K562 (cell line): ENCODE measurements at regions not wholly inside any gene's neighbourhood (a gene's known extent, or its start where the extent isn't known, plus 50 kb on each side); places are given as distances from the start of the nearest gene placed in this dataset.

ENCODE experiments used
- ATAC-seq: fragments of 200-7000 bp; cut with Tn5 transposase; 3 replicates; pipeline ENCODE4 v1.9.1; 2020; ENCODE audit warnings: moderate library complexity
- BruUV-seq: library from RNA; stranded (reverse); fragments of 400-500 nt; replicated peaks from 2 replicates; lab custom pipeline; 2021; lab: Mats Ljungman, UMichigan
- CTCF ChIA-PET: fragments of 300-600 bp; formaldehyde crosslinking; extraction: SDS; loops from one replicate; lab custom pipeline; 2021; ENCODE audit warnings: low intra/inter-chr PET ratio; lab: Yijun Ruan, JAX
- POLR2A ChIA-PET: fragments of 300-600, 350-650 bp; sonication (Branson Sonifier 250); formaldehyde crosslinking; extraction: SDS; loops from one replicate; lab custom pipeline; 2021; ENCODE audit warnings: antibody characterized with exemption, inconsistent platforms; lab: Yijun Ruan, JAX
- DNase-seq, 4 experiments: peaks; one replicate each; pipeline versions ENCODE4 v3.0.0 to v3.0.0-alpha.2; 2011 to 2018; ENCODE audit warnings: low spot score in 3 of 4, mixed read lengths in 3 of 4; ENCODE audit errors: extremely low read depth in 1 of 4
- FAIRE-seq: peaks from 2 replicates; lab custom pipeline; 2011; peaks lifted over from hg19 to GRCh38; lab: Jason Lieb, UNC
- H2AFZ ChIP-seq: 2 replicates; pipeline ENCODE4 v1.6.0; 2011; ENCODE audit warnings: low read depth, low read length, control low read depth, inconsistent platforms
- H3K27ac ChIP-seq: fragments of 200-600 bp; 3 replicates; pipeline ENCODE4 v1.8.0; 2011; ENCODE audit warnings: low read depth, mild to moderate bottlenecking, control low read depth, inconsistent platforms, low read length, moderate library complexity, mixed read lengths; ENCODE audit errors: extremely low read depth
- H3K27me3 ChIP-seq, 2 experiments: fragments of 300-600 bp in 1 of 2; 2 replicates in 1 of 2; 3 replicates in 1 of 2; pipeline versions ENCODE4 v1.6.0 to v1.8.0; 2011; ENCODE audit warnings: inconsistent platforms in 2 of 2, low read length in 2 of 2, mild to moderate bottlenecking in 1 of 2, mixed read lengths in 1 of 2, moderate library complexity in 1 of 2; ENCODE audit not compliant: control insufficient read depth in 2 of 2, insufficient read depth in 2 of 2
- H3K36me3 ChIP-seq: fragments of 300-600 bp; 3 replicates; pipeline ENCODE4 v1.8.0; 2011; ENCODE audit warnings: mild to moderate bottlenecking, low read length, inconsistent platforms; ENCODE audit not compliant: control insufficient read depth, insufficient read depth
- H3K4me1 ChIP-seq, 2 experiments: fragments of 200-600 bp in 1 of 2; replicated peaks in 1 of 2; 2 replicates in 1 of 2; 3 replicates in 1 of 2; pipeline versions ENCODE4 v1.5.1 to v1.8.0; 2011; ENCODE audit warnings: inconsistent platforms in 2 of 2, low read length in 2 of 2, mild to moderate bottlenecking in 1 of 2, mixed read lengths in 1 of 2, moderate library complexity in 1 of 2; ENCODE audit not compliant: control insufficient read depth in 2 of 2, insufficient read depth in 2 of 2
- H3K4me2 ChIP-seq: 2 replicates; pipeline ENCODE4 v1.6.1; 2011; ENCODE audit warnings: low read length, control low read depth, inconsistent platforms, mixed read lengths; ENCODE audit not compliant: insufficient read depth
- H3K4me3 ChIP-seq: fragments of 200-600 bp; sonication (generic), shearing (Covaris generic); 2 replicates; pipeline ENCODE4 v1.5.1; 2016; ENCODE audit warnings: control low read depth, inconsistent platforms
- H3K79me2 ChIP-seq: fragments of 200-600 bp; 3 replicates; pipeline ENCODE4 v1.8.0; 2011; ENCODE audit warnings: low read length, inconsistent platforms; ENCODE audit not compliant: control insufficient read depth, insufficient read depth
- H3K9ac ChIP-seq, 2 experiments: 2 replicates each; pipeline versions ENCODE4 v1.6.0 to v1.6.1; 2011; ENCODE audit warnings: low read depth in 2 of 2, low read length in 2 of 2, control low read depth in 1 of 2, inconsistent platforms in 1 of 2, mild to moderate bottlenecking in 1 of 2, mixed read lengths in 1 of 2; ENCODE audit not compliant: insufficient read depth in 1 of 2
- H3K9me1 ChIP-seq: one replicate; pipeline ENCODE4 v1.6.0; 2011; ENCODE audit warnings: inconsistent platforms, mild to moderate bottlenecking, low read length, moderate library complexity; ENCODE audit not compliant: control insufficient read depth, insufficient read depth
- H3K9me3 ChIP-seq: replicated peaks from 2 replicates; pipeline ENCODE4 v1.5.1; 2011; ENCODE audit warnings: low read depth, low read length, inconsistent platforms; ENCODE audit not compliant: control insufficient read depth, insufficient read depth
- H4K20me1 ChIP-seq: replicated peaks from 2 replicates; pipeline ENCODE4 v1.6.1; 2011; ENCODE audit warnings: low read length, inconsistent platforms, mixed read lengths; ENCODE audit not compliant: control insufficient read depth, insufficient read depth
- CEBPG ChIP-seq, 3 experiments: fragments of 200-800 bp in 1 of 3; sonication (Bioruptor generic) in 1 of 3; sonication (generic) in 1 of 3; formaldehyde crosslinking in 1 of 3; IDR thresholded peaks in 2 of 3; conservative IDR thresholded peaks in 1 of 3; 2 replicates each; pipeline versions ENCODE4 v1.6.1 to v1.8.0; 2016 to 2022; ENCODE audit warnings: missing compliant biosample characterization in 2 of 3, missing genetic modification characterization in 2 of 3, mild to moderate bottlenecking in 1 of 3, missing genetic modification reagents in 1 of 3
- ETV1 ChIP-seq: fragments of 450-650 bp; conservative IDR thresholded peaks from 2 replicates; pipeline ENCODE4 v1.6.1; 2016; ENCODE audit warnings: missing genetic modification characterization, control low read depth, low read depth, missing compliant biosample characterization
- HCFC1 ChIP-seq: IDR thresholded peaks from 2 replicates; pipeline ENCODE4 v1.6.1; 2012; ENCODE audit warnings: low read depth, low read length, improper control_type of control experiment
- IRF2 ChIP-seq: sonication (generic); formaldehyde crosslinking; IDR thresholded peaks from 2 replicates; pipeline ENCODE4 v1.8.1; 2022; ENCODE audit warnings: mild to moderate bottlenecking, missing genetic modification reagents
- KHSRP ChIP-seq: fragments of 450-650 bp; IDR thresholded peaks from 2 replicates; pipeline ENCODE4 v1.6.1; 2017
- KLF1 ChIP-seq: fragments of 450-650 bp; IDR thresholded peaks from 2 replicates; pipeline ENCODE4 v1.6.1; 2016; ENCODE audit warnings: missing genetic modification characterization, missing compliant biosample characterization
- PCBP2 ChIP-seq: fragments of 200-400 bp; formaldehyde crosslinking; IDR thresholded peaks from 2 replicates; pipeline ENCODE4 v1.6.1; 2018; ENCODE audit warnings: low read length, low read depth, mild to moderate bottlenecking, moderate library complexity; ENCODE audit not compliant: poor library complexity, severe bottlenecking
- SPI1 ChIP-seq: IDR thresholded peaks from 2 replicates; pipeline ENCODE4 v1.6.1; 2011; ENCODE audit warnings: low read depth, low read length, control low read depth, borderline replicate concordance
- TARDBP ChIP-seq: fragments of 450-650 bp; IDR thresholded peaks from 2 replicates; pipeline ENCODE4 v1.6.1; 2016
- TBL1XR1 ChIP-seq, 2 experiments: IDR thresholded peaks; 2 replicates each; pipeline ENCODE4 v1.6.1; 2012; ENCODE audit warnings: improper control_type of control experiment in 2 of 2, low read length in 2 of 2, mild to moderate bottlenecking in 1 of 2
- THAP7 ChIP-seq: fragments of 250-450 bp; sonication (Bioruptor Pico); IDR thresholded peaks from 2 replicates; pipeline ENCODE4 v1.5.0; 2021
- ZBTB5 ChIP-seq: fragments of 450-650 bp; IDR thresholded peaks from 2 replicates; pipeline ENCODE4 v1.6.1; 2017; ENCODE audit warnings: antibody characterized with exemption
- ZNF143 ChIP-seq: sonication (generic); formaldehyde crosslinking; IDR thresholded peaks from 2 replicates; pipeline ENCODE4 v1.9.0; 2022; ENCODE audit warnings: mild to moderate bottlenecking, missing genetic modification reagents
- ZNF175 ChIP-seq: fragments of 200-800 bp; sonication (Bioruptor generic); IDR thresholded peaks from 2 replicates; pipeline ENCODE4 v1.6.1; 2016; ENCODE audit warnings: low read depth, mild to moderate bottlenecking, missing genetic modification characterization, missing compliant biosample characterization
- ZNF197 ChIP-seq: fragments of 200-800 bp; sonication (Bioruptor generic); IDR thresholded peaks from 2 replicates; pipeline ENCODE4 v1.6.1; 2016; ENCODE audit warnings: low read depth, missing genetic modification characterization, missing compliant biosample characterization
- ZNF408 ChIP-seq: fragments of 250-450 bp; sonication (Bioruptor Pico); IDR thresholded peaks from 2 replicates; pipeline ENCODE4 v1.4.0; 2020; ENCODE audit warnings: low read depth, mild to moderate bottlenecking, moderate library complexity
- ZNF740 ChIP-seq, 3 experiments: fragments of 200-800 bp in 1 of 3; sonication (Bioruptor generic) in 1 of 3; sonication (generic) in 1 of 3; formaldehyde crosslinking in 1 of 3; IDR thresholded peaks; 2 replicates each; pipeline versions ENCODE4 v1.6.1 to v1.8.0; 2016 to 2022; ENCODE audit warnings: mild to moderate bottlenecking in 2 of 3, missing compliant biosample characterization in 2 of 3, missing genetic modification characterization in 2 of 3, missing genetic modification reagents in 1 of 3
- WGBS: fragments of 100-300 bp; shearing (Covaris generic); methylation state at CpG from one replicate; pipeline ENCODE4 v1.1.6; 2016; ENCODE audit warnings: low coverage, mixed read lengths; ENCODE audit not compliant: insufficient coverage; ENCODE audit errors: missing lambda C conversion rate; 5-methylcytosine and 5-hydroxymethylcytosine counted together
- in situ Hi-C: fragments of 300-500 bp; cut with MboI; formaldehyde crosslinking; loops from 4 replicates; pipeline ENCODE4 v1.15.0; 2018; ENCODE audit warnings: inconsistent platforms, mixed read lengths
- intact Hi-C: fragments of 100-400 bp; cut with micrococcal nuclease; formaldehyde crosslinking; loops from 2 replicates; pipeline ENCODE4 v1.14.2; 2022

- no peak for TF ChIP-seq KLF1 (tag)
Measured at GRCh38 chr5:116976767-116977166, 402.1 kb upstream of the SEMA6A start (continued).

- Histone ChIP-seq H3K79me2 (no peaks in the 10 kb centered on the region), H3K9me3 (peaks cover 2% of the 10 kb centered on the region; the same call in 1 of the 2 replicates), H3K9ac (no peak overlapping the region), H4K20me1 (no peaks in the 10 kb centered on the region), H3K4me3 (no peak overlapping the region), H3K27me3 (no peaks in the 10 kb centered on the region), H2AFZ (no peak overlapping the region), H3K27ac (no peak overlapping the region), H3K4me2 (no peak overlapping the region), H3K9me1 (no peaks in the 10 kb centered on the region), H3K4me1 (no peaks in the 10 kb centered on the region), H3K36me3 (no peaks in the 10 kb centered on the region)
- ChIA-PET CTCF (no interaction called here), POLR2A (no interaction called here)
- BruUV-seq = no TSS peak
- FAIRE-seq = no peak
- in situ Hi-C loops = no loop called here
- intact Hi-C loops = no loop called here
- no peak for ATAC-seq
- WGBS = 2% methylated on average over 5 of the region's 5 CpGs
- DNase-seq = no peak
- TF ChIP-seq HCFC1 (no peak), PCBP2 (no peak), IRF2 (no peak), ZNF175 (CRISPR knock-in tag) (no peak), ZBTB5 (no peak), TARDBP (no peak), TBL1XR1 (IDR thresholded peaks at IDR 0.05; ENCODE audit: low read length in 2 of 2) (no peak), THAP7 (CRISPR knock-in tag) (no peak), ZNF143 (CRISPR knock-in tag) (no peak), ETV1 (tag) (no peak), KHSRP (no peak), ZNF408 (CRISPR knock-in tag) (no peak), CEBPG (CRISPR knock-in tag; IDR thresholded peaks at IDR 0.05) (no peak), CEBPG (tag; conservative IDR thresholded peaks at IDR 0.05 in 1 of 2, IDR thresholded peaks at IDR 0.05 in 1 of 2) (no peak), ZNF740 (CRISPR knock-in tag; IDR thresholded peaks at IDR 0.05) (no peak), ZNF740 (tag; IDR thresholded peaks at IDR 0.05) (no peak), SPI1 (no peak), ZNF197 (CRISPR knock-in tag) (no peak)
Measured at GRCh38 chr5:116971131-116971530, 396.5 kb upstream of the SEMA6A start.
